ENCODE measurements at regions not wholly inside any gene's neighbourhood (a gene's known extent, or its start where the extent isn't known, plus 50 kb on each side); places are given as distances from the start of the nearest gene placed in this dataset.
"Not testable (repeated sequence)": the region's sequence is repeated elsewhere in the genome, so short reads cannot be mapped to it uniquely, and the experiment has no call there.

DNA sequence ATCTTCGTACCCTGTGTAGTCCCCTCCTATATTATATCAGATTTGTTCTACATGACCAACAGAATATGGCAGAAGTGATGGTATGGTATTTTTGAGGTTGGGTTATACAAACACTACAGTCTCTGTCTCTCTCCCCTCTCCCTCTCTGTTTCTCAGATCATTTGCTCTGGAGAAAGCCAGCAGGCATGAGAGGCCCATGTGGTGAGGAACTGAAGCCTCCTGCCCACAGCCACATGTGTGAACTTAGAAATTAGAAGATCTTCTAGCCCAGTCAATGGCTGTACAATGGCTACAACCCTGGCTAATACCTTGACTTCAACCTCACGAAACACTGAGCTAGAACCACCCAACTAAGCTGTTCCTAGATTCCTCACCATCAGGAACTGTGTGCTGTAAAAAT is 250.6 kb downstream of the SMAD2 start:
- DNase-seq (ENCODE audit: low read depth in 2 of 2) = no peak

- no peak for DNase-seq (ENCODE audit: low read depth in 2 of 2)
These were observed 252.5 kb downstream of the SMAD2 start for GRCh38 chr18:47677952-47678351.

DNA sequence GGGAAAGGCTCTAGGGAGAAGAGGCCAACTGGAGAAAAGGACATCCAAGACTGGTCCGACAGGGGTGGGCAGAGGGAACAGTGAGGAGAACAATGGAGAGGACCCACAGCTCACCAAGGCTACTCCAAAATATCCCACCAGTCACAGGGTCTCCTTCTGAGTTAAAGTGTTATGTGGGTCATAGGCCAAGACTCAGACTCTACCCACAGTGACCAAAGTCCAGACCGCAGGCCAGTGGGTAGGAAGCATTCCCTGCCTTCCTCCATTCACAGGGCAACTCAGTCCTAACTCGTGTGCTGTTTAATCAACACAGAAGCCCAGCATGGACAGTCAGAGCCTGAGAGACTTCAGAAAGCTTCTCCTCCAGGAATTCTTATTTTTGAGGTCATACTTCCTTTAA is 260.6 kb downstream of the SMAD2 start:
- no peak for DNase-seq (ENCODE audit: low read depth in 2 of 2)

GRCh38 chr18:47658498-47658897 is 272.0 kb downstream of the SMAD2 start:
- DNase-seq (ENCODE audit: low read depth in 2 of 2) = no peak

DNA sequence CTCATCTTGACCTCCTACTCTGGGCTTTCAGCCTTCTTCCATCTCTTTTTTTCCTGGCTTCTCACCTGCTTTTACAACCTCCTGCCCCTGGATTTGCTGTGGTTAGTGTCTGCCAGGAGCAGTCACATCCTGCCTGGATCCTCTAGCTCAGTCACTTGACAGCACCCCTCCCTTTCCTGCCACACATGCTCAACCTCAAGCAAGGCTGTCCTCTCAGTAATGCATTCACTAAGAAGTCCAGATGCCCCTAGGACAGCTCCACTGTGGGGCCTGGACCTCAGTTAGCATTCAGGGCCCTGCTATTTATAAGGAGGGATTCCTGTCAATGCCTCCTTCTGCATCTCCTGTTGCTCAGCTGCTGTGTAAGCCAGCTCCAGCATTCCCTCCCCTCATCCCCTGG is 275.5 kb downstream of the SMAD2 start:
- no peak for DNase-seq (ENCODE audit: low read depth in 2 of 2)

GRCh38 chr18:47644896-47645295 is 285.6 kb downstream of the SMAD2 start:
- DNase-seq (ENCODE audit: low read depth in 2 of 2) = no peak

DNA sequence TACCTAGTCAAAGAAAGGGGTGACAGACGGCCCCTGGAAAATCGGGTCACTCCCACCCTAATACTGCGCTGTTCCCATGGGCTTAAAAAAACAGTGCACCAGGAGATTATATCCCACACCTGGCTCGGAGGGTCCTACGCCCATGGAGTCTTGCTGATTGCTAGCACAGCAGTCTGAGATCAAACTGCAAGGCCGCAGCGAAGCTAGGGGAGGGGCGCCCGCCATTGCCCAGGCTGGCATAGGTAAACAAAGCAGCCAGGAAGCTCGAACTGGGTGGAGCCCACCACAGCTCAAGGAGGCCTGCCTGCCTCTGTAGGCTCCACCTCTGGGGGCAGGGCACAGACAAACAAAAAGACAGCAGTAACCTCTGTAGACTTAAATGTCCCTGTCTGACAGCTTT is 292.9 kb downstream of the SMAD2 start:
- DNase-seq (ENCODE audit: low read depth in 2 of 2) = not testable (repeated sequence)

- no peak for DNase-seq (ENCODE audit: low read depth in 2 of 2)
These were observed 295.0 kb downstream of the SMAD2 start for GRCh38 chr18:47635416-47635815.

GRCh38 chr18:47632970-47633635 is 297.4 kb downstream of the SMAD2 start:
- no peak for DNase-seq (ENCODE audit: low read depth in 2 of 2)

DNA sequence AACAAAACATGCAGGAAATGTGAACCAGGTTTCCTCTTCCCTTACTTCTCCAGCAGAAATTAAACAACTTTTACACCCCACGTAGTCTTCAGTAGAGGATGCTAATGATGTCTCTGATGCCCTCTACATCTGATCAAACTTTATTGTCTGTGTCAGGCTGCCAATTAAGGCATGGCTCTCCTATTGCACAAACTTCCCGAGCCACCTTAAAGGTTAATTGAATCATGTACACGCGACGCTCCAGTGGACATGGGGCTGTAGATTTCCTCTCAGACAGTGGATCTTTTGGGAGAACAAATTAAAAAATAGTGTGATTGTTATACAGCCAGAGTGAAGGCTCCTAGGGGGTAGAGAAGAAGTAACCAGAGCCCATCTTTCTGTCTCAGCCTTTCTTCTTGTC is 301.6 kb downstream of the SMAD2 start:
- DNase-seq (ENCODE audit: low read depth in 2 of 2) = no peak

- DNase-seq (ENCODE audit: low read depth in 2 of 2) = no peak
These were observed 302.1 kb downstream of the SMAD2 start for GRCh38 chr18:47628240-47628781.

GRCh38 chr18:47627030-47627429 is 303.4 kb downstream of the SMAD2 start:
- DNase-seq (ENCODE audit: low read depth in 2 of 2) = no peak

- DNase-seq (ENCODE audit: low read depth in 2 of 2) = no peak
These were observed 310.5 kb downstream of the SMAD2 start for GRCh38 chr18:47619771-47620448.

DNA sequence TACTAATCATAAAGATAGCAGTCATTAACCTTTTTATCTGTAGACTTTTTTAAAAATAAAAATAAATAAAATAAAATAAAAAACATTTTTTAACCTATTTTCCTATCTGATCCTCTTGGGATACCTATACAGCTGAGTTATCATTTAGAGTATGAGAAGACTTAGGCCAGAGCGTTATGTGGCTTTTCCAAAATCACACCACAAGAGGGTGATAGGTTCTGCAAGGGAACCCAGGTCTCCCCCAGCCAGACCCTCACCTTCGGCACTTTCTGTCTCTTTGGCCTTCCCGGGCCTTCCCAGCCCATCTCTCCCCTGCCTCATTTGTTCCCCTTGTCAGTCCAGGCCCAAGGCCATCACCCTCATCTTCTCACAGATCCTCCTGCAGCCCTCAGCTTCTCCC is 311.7 kb downstream of the SMAD2 start:
- no peak for DNase-seq (ENCODE audit: low read depth in 2 of 2)

DNA sequence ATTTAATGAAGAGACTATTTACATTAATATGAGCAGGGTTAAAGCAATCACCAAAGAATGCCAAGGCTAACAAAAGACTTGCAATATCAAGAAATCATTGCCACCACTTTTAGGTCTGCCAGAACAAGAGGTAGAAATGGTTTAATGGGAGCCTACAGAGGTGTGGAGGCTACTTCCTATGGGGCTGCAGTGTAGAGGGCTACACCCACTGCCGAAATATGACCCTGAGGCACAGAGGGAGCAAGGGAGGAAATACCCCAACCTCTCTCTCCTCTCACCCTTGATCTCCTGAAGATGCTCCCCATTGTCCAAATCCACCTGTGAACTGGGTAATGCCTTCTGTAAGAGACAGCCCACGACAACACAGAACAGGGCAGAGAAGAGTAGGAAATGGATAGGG is 315.4 kb downstream of the SMAD2 start:
- no peak for DNase-seq (ENCODE audit: low read depth in 2 of 2)

DNA sequence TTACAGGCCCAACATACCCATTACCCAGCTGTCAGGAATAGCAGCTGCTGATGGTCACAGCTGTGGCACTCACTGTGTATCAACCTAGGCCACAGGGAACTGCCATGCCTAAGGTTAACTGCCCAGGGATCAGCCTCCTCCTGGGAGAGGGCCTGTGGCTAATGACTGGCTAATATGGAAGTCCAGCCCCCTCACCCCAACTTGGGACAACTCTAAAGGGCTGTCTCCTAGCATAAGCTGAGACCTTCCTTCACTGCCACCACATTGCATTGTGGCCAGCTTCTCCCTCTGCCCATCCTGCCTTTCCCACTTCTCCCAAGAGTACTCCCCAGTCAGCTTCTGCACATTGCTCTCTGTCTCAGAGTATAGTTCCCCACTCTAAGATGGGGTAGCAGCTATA is 316.5 kb downstream of the SMAD2 start:
- no peak for DNase-seq (ENCODE audit: low read depth in 2 of 2)

GRCh38 chr18:47611649-47612048 is 318.8 kb downstream of the SMAD2 start:
- DNase-seq (ENCODE audit: low read depth in 2 of 2) = no peak

GRCh38 chr18:47606526-47606925 is 323.9 kb downstream of the SMAD2 start:
- DNase-seq (ENCODE audit: low read depth in 2 of 2) = no peak

- no peak for DNase-seq (ENCODE audit: low read depth in 2 of 2)
These were observed 325.4 kb downstream of the SMAD2 start for GRCh38 chr18:47605093-47605492.

GRCh38 chr18:47604021-47604420 is 326.4 kb downstream of the SMAD2 start:
- no peak for DNase-seq (ENCODE audit: low read depth in 2 of 2)

DNA sequence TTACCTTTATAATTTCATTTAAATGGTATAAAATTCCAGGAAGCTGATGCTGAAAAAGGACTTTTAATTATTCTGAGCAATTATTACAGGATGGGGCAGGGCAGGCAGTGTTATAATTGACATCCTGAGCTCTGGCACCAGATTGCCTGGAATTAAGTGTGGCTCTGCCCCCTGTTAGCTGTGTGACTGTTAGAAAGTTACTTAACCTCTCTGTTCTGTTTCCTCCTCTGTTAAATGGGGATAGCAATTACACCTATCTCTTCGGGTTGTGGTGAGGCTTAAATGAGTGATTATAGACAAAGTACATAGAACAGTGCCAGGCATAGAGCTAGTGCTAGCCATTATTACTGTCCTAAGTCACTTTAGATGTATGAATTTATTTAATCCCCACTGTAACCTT is 327.3 kb downstream of the SMAD2 start:
- no peak for DNase-seq (ENCODE audit: low read depth in 2 of 2)

DNA sequence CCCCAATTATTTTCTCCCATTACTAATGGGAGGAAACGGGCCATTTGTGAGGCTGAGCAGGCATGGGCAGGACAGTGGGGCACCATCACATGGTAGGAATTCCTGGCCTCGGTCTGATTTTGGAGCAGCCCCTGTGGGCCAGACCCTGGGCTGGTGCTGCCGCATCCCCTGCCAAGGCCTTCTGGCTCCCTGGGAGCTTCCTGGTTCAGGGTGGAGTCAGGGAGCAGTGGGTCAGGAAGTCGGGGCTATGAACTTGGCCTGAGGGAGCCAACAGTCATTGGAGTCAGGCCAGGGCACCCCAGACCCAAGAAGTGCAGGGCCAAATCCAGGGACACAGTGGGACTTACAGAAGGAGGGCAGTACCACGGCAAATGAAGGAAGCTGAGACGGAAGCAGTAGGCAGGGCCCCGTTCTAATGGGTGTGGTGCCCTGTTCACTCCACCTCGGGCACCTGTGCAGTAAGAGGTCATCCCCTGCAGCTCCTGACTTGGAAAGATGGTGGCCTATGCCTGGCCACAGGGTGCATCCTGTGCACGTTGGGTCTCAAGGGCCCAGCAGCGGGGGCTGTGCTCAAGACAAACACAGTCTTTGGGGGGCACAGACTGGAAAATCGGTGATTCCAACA is 328.1 kb downstream of the SMAD2 start:
- no peak for DNase-seq (ENCODE audit: low read depth in 2 of 2)
